HepG2 (cell line): ENCODE measurements at regions not wholly inside any gene's neighbourhood (a gene's known extent, or its start where the extent isn't known, plus 50 kb on each side); places are given as distances from the start of the nearest gene placed in this dataset.

Experiments
- ATAC-seq: fragments of 200-7000 bp; cut with Tn5 transposase; 3 replicates; pipeline ENCODE4 v1.9.1; 2020; ENCODE audit warnings: mild to moderate bottlenecking, moderate library complexity
- BruUV-seq: library from RNA; stranded (reverse); fragments of 400-500 nt; replicated peaks from 2 replicates; lab custom pipeline; 2021; lab: Mats Ljungman, UMichigan
- CTCF ChIA-PET: fragments of 300-600 bp; formaldehyde crosslinking; extraction: SDS; loops from one replicate; lab custom pipeline; 2021; ENCODE audit warnings: low total read pairs, inconsistent platforms, low intra/inter-chr PET ratio; lab: Yijun Ruan, JAX
- POLR2A ChIA-PET: fragments of 350-600 bp; sonication (Branson Sonifier 250); formaldehyde crosslinking; loops from one replicate; lab custom pipeline; 2020; ENCODE audit warnings: antibody characterized with exemption, inconsistent platforms; lab: Yijun Ruan, JAX
- DNase-seq: peaks from one replicate; pipeline ENCODE4 v3.0.0-alpha.2; 2015; ENCODE audit warnings: low spot score
- FAIRE-seq: peaks from 3 replicates; lab custom pipeline; 2011; peaks lifted over from hg19 to GRCh38; lab: Jason Lieb, UNC
- H2AFZ ChIP-seq: one replicate; pipeline ENCODE4 v1.6.1; 2011; ENCODE audit warnings: low read length, inconsistent platforms
- H3K27ac ChIP-seq: fragments of 300-600 bp; 3 replicates; pipeline ENCODE4 v1.8.0; 2011; ENCODE audit warnings: mixed run types, mild to moderate bottlenecking, mixed read lengths, low read length, inconsistent platforms; ENCODE audit not compliant: insufficient read depth; ENCODE audit errors: extremely low read length
- H3K27me3 ChIP-seq, 2 experiments: fragments of 200-600 bp in 1 of 2; 2 replicates in 1 of 2; 3 replicates in 1 of 2; pipeline versions ENCODE4 v1.6.0 to v1.8.0; 2011; ENCODE audit warnings: low read length in 2 of 2, mild to moderate bottlenecking in 2 of 2, moderate library complexity in 2 of 2, inconsistent platforms in 1 of 2; ENCODE audit not compliant: insufficient read depth in 2 of 2, control insufficient read depth in 1 of 2
- H3K36me3 ChIP-seq, 2 experiments: fragments of 200-600 bp in 1 of 2; replicated peaks in 1 of 2; 2 replicates in 1 of 2; 3 replicates in 1 of 2; pipeline versions ENCODE4 v1.5.1 to v1.8.0; 2011; ENCODE audit warnings: low read length in 2 of 2, inconsistent platforms in 1 of 2; ENCODE audit not compliant: insufficient read depth in 2 of 2, control insufficient read depth in 1 of 2
- H3K4me1 ChIP-seq: 2 replicates; pipeline ENCODE4 v1.5.1; 2012; ENCODE audit warnings: low read length, inconsistent platforms; ENCODE audit not compliant: insufficient read depth
- H3K4me2 ChIP-seq: 2 replicates; pipeline ENCODE4 v1.6.0; 2011; ENCODE audit warnings: low read depth, low read length, inconsistent platforms
- H3K4me3 ChIP-seq, 3 experiments: fragments of 200-600 bp in 1 of 3; sonication (generic), shearing (Covaris generic) in 1 of 3; replicated peaks in 1 of 3; 2 replicates each; pipeline ENCODE4 v1.5.1; 2011 to 2016; ENCODE audit warnings: low read length in 3 of 3, inconsistent platforms in 2 of 3, low read depth in 2 of 3, mild to moderate bottlenecking in 2 of 3, control low read depth in 1 of 3, mixed read lengths in 1 of 3; ENCODE audit not compliant: insufficient read depth in 1 of 3
- H3K79me2 ChIP-seq: one replicate; pipeline ENCODE4 v1.6.1; 2011; ENCODE audit warnings: low read length, inconsistent platforms; ENCODE audit not compliant: insufficient read depth
- H3K9ac ChIP-seq: 2 replicates; pipeline ENCODE4 v1.6.0; 2011; ENCODE audit warnings: mild to moderate bottlenecking, low read depth, low read length, inconsistent platforms; ENCODE audit not compliant: insufficient read depth
- H3K9me3 ChIP-seq: 2 replicates; pipeline ENCODE4 v1.5.1; 2012; ENCODE audit warnings: mild to moderate bottlenecking, low read length
- H4K20me1 ChIP-seq: 2 replicates; pipeline ENCODE4 v1.6.0; 2011; ENCODE audit warnings: inconsistent platforms, mild to moderate bottlenecking, low read length, moderate library complexity; ENCODE audit not compliant: insufficient read depth
- AKNA ChIP-seq: sonication (generic); formaldehyde crosslinking; IDR thresholded peaks from 2 replicates; pipeline ENCODE4 v1.4.0; 2020; ENCODE audit warnings: missing genetic modification reagents, borderline replicate concordance
- SRSF1 ChIP-seq: fragments of 200-400 bp; formaldehyde crosslinking; optimal IDR thresholded peaks from 2 replicates; pipeline ENCODE3; 2017; ENCODE audit warnings: mild to moderate bottlenecking, low read depth, low read length, moderate library complexity
- ZBTB46 ChIP-seq: sonication (generic); formaldehyde crosslinking; IDR thresholded peaks from 2 replicates; pipeline ENCODE4 v1.4.0; 2020; ENCODE audit warnings: mild to moderate bottlenecking, missing genetic modification reagents, borderline replicate concordance
- ZNF367 ChIP-seq: sonication (generic); formaldehyde crosslinking; IDR thresholded peaks from 2 replicates; pipeline ENCODE4 v1.4.0; 2020; ENCODE audit warnings: missing genetic modification reagents, borderline replicate concordance
- WGBS: methylation state at CpG from one replicate; pipeline ENCODE4 v1.1.6; 2017; ENCODE audit warnings: low lambda C conversion rate; 5-methylcytosine and 5-hydroxymethylcytosine counted together
- in situ Hi-C: cut with HindIII; loops from 2 replicates; pipeline ENCODE4 v1.10.0; 2017; ENCODE audit warnings: low pct_unique_long_range_greater_than_20kb; ENCODE audit not compliant: extremely low pct_ligation_motif_present
- intact Hi-C: fragments of 100-400 bp; cut with micrococcal nuclease; formaldehyde crosslinking; loops from one replicate; pipeline ENCODE4 v1.10.0; 2022; ENCODE audit not compliant: unreplicated experiment
- TF ChIP-seq, protein P1 (sequence below): IDR thresholded peaks from 2 replicates; pipeline ENCODE4 v1.6.1; 2016; ENCODE audit warnings: low read depth, missing genetic modification reagents, missing compliant biosample characterization
- TF ChIP-seq, protein P2 (sequence below): IDR thresholded peaks from 2 replicates; pipeline ENCODE4 v1.6.1; 2012; ENCODE audit warnings: low read depth, low read length, improper control_type of control experiment
- TF ChIP-seq, protein P3 (sequence below): sonication (generic); formaldehyde crosslinking; IDR thresholded peaks from 2 replicates; pipeline ENCODE4 v1.4.0; 2020; ENCODE audit warnings: missing genetic modification reagents

GRCh38 chr19:28607066-28607583 is 605.8 kb downstream of the UQCRFS1 start:
- CTCF ChIA-PET = no interaction called here
- no peaks in the 10 kb centered on the region for H3K79me2 ChIP-seq
- TF ChIP-seq, protein P1, sequence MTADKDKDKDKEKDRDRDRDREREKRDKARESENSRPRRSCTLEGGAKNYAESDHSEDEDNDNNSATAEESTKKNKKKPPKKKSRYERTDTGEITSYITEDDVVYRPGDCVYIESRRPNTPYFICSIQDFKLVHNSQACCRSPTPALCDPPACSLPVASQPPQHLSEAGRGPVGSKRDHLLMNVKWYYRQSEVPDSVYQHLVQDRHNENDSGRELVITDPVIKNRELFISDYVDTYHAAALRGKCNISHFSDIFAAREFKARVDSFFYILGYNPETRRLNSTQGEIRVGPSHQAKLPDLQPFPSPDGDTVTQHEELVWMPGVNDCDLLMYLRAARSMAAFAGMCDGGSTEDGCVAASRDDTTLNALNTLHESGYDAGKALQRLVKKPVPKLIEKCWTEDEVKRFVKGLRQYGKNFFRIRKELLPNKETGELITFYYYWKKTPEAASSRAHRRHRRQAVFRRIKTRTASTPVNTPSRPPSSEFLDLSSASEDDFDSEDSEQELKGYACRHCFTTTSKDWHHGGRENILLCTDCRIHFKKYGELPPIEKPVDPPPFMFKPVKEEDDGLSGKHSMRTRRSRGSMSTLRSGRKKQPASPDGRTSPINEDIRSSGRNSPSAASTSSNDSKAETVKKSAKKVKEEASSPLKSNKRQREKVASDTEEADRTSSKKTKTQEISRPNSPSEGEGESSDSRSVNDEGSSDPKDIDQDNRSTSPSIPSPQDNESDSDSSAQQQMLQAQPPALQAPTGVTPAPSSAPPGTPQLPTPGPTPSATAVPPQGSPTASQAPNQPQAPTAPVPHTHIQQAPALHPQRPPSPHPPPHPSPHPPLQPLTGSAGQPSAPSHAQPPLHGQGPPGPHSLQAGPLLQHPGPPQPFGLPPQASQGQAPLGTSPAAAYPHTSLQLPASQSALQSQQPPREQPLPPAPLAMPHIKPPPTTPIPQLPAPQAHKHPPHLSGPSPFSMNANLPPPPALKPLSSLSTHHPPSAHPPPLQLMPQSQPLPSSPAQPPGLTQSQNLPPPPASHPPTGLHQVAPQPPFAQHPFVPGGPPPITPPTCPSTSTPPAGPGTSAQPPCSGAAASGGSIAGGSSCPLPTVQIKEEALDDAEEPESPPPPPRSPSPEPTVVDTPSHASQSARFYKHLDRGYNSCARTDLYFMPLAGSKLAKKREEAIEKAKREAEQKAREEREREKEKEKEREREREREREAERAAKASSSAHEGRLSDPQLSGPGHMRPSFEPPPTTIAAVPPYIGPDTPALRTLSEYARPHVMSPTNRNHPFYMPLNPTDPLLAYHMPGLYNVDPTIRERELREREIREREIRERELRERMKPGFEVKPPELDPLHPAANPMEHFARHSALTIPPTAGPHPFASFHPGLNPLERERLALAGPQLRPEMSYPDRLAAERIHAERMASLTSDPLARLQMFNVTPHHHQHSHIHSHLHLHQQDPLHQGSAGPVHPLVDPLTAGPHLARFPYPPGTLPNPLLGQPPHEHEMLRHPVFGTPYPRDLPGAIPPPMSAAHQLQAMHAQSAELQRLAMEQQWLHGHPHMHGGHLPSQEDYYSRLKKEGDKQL (CRISPR knock-in tag) = no peak
- TF ChIP-seq SRSF1 (no peak), ZNF367 (CRISPR knock-in tag) (no peak), AKNA (CRISPR knock-in tag) (no peak), ZBTB46 (CRISPR knock-in tag) (no peak)
- TF ChIP-seq, protein P2, sequence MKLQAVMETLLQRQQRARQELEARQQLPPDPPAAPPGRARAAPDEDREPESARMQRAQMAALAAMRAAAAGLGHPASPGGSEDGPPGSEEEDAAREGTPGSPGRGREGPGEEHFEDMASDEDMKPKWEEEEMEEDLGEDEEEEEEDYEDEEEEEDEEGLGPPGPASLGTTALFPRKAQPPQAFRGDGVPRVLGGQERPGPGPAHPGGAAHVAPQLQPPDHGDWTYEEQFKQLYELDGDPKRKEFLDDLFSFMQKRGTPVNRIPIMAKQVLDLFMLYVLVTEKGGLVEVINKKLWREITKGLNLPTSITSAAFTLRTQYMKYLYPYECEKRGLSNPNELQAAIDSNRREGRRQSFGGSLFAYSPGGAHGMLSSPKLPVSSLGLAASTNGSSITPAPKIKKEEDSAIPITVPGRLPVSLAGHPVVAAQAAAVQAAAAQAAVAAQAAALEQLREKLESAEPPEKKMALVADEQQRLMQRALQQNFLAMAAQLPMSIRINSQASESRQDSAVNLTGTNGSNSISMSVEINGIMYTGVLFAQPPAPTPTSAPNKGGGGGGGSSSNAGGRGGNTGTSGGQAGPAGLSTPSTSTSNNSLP = no peak
- TF ChIP-seq, protein P3, sequence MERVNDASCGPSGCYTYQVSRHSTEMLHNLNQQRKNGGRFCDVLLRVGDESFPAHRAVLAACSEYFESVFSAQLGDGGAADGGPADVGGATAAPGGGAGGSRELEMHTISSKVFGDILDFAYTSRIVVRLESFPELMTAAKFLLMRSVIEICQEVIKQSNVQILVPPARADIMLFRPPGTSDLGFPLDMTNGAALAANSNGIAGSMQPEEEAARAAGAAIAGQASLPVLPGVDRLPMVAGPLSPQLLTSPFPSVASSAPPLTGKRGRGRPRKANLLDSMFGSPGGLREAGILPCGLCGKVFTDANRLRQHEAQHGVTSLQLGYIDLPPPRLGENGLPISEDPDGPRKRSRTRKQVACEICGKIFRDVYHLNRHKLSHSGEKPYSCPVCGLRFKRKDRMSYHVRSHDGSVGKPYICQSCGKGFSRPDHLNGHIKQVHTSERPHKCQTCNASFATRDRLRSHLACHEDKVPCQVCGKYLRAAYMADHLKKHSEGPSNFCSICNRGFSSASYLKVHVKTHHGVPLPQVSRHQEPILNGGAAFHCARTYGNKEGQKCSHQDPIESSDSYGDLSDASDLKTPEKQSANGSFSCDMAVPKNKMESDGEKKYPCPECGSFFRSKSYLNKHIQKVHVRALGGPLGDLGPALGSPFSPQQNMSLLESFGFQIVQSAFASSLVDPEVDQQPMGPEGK (CRISPR knock-in tag) = no peak

More at GRCh38 chr19:28607066-28607583, 605.8 kb downstream of the UQCRFS1 start:
- WGBS = 53% methylated on average over 14 of the region's 14 CpGs
- FAIRE-seq = no peak
- Histone ChIP-seq H2AFZ (no peak overlapping the region), H3K9ac (no peak overlapping the region), H3K4me1 (no peaks in the 10 kb centered on the region), H3K36me3 (no peaks in the 10 kb centered on the region), H3K4me3 (no peak overlapping the region), H4K20me1 (no peaks in the 10 kb centered on the region), H3K27ac (no peak overlapping the region), H3K27me3 (no peaks in the 10 kb centered on the region), H3K4me2 (no peak overlapping the region), H3K9me3 (peaks cover 99% of the 10 kb centered on the region)
- DNase-seq = no peak
- ATAC-seq = no peak
- no TSS peak for BruUV-seq
- POLR2A ChIA-PET = no interaction called here
- in situ Hi-C loops = no loop called here
- intact Hi-C loops = no loop called here
